ENCODE measurements at regions not wholly inside any gene's neighbourhood (a gene's known extent, or its start where the extent isn't known, plus 50 kb on each side); places are given as distances from the start of the nearest gene placed in this dataset.
"Not testable (repeated sequence)": the region's sequence is repeated elsewhere in the genome, so short reads cannot be mapped to it uniquely, and the experiment has no call there.

- no peak for DNase-seq
Measured at GRCh38 chr6:139990026-139990686, 615.7 kb upstream of the CITED2 start.

- DNase-seq: no peak
Measured at GRCh38 chr6:139988685-139989084, 614.2 kb upstream of the CITED2 start.

- no peak for DNase-seq
Measured at GRCh38 chr6:139987091-139987490, 612.6 kb upstream of the CITED2 start.

GRCh38 chr6:139985236-139985815 is 610.9 kb upstream of the CITED2 start:
- DNase-seq: no peak

- no peak for DNase-seq
Measured at GRCh38 chr6:139984317-139984716, 609.9 kb upstream of the CITED2 start.

- DNase-seq: no peak
Measured at GRCh38 chr6:139983555-139984276, 609.3 kb upstream of the CITED2 start.

GRCh38 chr6:139982652-139983295 is 608.3 kb upstream of the CITED2 start:
- no peak for DNase-seq

- DNase-seq: no peak
Measured at GRCh38 chr6:139982195-139982594, 607.7 kb upstream of the CITED2 start.

- no peak for DNase-seq
Measured at GRCh38 chr6:139981768-139982181, 607.3 kb upstream of the CITED2 start.

- no peak for DNase-seq
Measured at GRCh38 chr6:139981066-139981624, 606.7 kb upstream of the CITED2 start.

GRCh38 chr6:139980631-139981030 is 606.2 kb upstream of the CITED2 start:
- DNase-seq: not testable (repeated sequence)

- no peak for DNase-seq
Measured at GRCh38 chr6:139979021-139979725, 604.7 kb upstream of the CITED2 start.

- DNase-seq: no peak
Measured at GRCh38 chr6:139977887-139978332, 603.5 kb upstream of the CITED2 start.

GRCh38 chr6:139973669-139974344 is 599.4 kb upstream of the CITED2 start:
- no peak for DNase-seq

GRCh38 chr6:139972116-139972515 is 597.7 kb upstream of the CITED2 start:
- no peak for DNase-seq

- DNase-seq: no peak
Measured at GRCh38 chr6:139970591-139970991, 596.1 kb upstream of the CITED2 start.

- no peak for DNase-seq
Measured at GRCh38 chr6:139967497-139967896, 593.0 kb upstream of the CITED2 start.

GRCh38 chr6:139965393-139965792 is 590.9 kb upstream of the CITED2 start:
- peak; percentile 55 for DNase-seq

- no peak for DNase-seq
Measured at GRCh38 chr6:139964737-139965136, 590.3 kb upstream of the CITED2 start.

- no peak for DNase-seq
Measured at GRCh38 chr6:139962654-139963347, 588.4 kb upstream of the CITED2 start.

- DNase-seq: no peak
Measured at GRCh38 chr6:139961190-139961589, 586.7 kb upstream of the CITED2 start.

Data from DMS79 (cell line).